GM18861 (cell line): ENCODE measurements at regions not wholly inside any gene's neighbourhood (a gene's known extent, or its start where the extent isn't known, plus 50 kb on each side); places are given as distances from the start of the nearest gene placed in this dataset.
"Not testable (repeated sequence)": the region's sequence is repeated elsewhere in the genome, so short reads cannot be mapped to it uniquely, and the experiment has no call there.

ENCODE experiments used
- ATAC-seq: cut with Tn5 transposase; IDR thresholded peaks from one replicate; pipeline ENCODE4 v1.9.1; 2021; ENCODE audit not compliant: unreplicated experiment

DNA sequence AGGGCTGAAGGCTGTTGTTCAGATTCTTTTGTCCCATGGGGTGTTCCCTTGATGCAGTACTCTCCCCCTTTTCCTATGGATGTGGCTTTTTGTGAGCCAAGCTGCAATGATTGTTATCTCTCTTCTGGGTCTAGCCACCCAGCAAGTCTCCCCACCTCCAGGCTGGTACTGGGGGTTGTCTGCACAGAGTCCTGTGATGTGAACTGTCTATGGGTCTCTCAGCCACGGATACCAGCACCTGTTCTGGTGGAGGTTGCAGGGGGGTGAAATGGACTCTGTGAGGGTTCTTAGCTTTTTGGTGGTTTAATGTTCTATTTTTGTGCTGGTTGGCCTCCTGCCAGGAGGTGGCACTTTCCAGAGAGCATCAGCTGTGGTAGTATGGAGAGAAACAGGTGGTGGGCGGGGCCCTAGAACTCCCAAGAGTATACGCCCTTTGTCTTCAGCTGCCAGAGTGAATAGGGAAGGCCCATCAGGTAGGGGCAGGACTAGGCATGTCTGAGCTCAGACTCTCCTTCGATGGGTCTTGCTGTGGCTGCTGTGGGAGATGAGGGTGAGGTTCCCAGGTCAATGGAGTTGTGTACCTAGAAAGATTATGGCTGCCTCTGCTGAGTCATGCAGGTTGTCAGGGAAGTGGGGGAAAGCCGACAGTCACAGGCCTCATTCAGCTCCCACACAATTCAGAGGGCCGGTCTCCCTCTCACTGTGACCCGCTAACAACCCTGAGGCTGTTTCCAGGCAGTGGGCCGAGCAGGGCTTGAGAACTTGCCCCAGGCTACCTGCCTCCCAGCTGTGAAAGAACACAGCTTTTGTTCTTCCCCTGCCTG, 87.4 kb downstream of the DLEU7 start:
- not testable (repeated sequence) for ATAC-seq

DNA sequence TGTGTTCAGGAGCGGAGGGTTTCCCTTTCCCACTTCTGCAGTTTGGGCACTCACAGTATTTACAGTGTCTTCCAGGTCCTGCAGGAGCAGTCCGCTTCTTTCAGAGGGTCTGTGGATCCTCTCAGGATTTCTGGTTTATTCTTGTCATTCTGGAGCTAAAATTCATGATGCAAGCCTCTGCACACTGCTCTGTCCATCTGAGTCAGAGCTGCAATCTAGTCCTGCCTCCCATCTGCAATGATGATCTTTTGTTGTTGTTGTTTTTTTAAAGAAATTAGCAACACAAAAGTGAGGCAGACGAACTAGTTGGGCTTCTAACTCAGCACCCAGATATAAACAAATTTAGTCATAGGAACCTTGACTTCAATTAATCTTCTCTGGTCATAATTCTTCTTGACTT, 86.5 kb downstream of the DLEU7 start:
- ATAC-seq: no peak

DNA sequence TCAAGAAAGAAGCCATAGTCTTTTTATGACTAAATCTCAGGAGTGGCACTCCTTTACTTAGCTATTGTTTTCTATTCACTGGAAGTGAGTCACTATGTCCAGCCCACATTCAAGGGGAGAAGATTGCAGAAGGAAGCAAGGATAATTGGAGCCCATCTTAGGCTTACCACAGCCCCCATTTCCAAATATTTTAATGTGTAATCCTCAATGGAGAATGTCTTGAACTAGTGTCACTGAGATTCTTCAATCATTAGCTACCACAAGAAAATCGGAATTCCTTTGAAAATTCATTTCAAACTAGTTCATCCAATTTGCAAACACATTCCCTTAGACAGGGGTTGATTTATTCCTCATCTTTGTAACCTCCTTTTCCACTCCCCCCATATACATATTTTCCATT, 84.7 kb downstream of the DLEU7 start:
- no peak for ATAC-seq

DNA sequence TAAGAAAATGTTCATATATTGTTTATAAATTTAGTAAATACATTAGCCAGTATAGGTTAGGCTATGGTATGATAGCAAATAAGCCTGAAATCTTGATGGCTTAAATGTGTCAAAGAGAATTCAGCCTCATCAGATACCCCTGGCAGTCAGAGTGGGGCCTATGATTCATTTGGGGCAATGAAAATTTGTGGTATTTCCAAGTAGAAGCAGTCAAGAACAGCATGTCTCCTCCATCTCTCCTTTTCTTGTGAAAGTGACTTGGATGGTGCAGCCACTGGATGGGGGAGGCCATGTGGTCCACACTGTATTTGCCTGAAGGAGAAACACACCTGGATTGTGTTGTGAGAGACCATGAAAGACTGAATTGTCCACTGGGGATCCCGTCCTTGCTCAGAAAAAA, 82.7 kb downstream of the DLEU7 start:
- ATAC-seq: no peak

DNA sequence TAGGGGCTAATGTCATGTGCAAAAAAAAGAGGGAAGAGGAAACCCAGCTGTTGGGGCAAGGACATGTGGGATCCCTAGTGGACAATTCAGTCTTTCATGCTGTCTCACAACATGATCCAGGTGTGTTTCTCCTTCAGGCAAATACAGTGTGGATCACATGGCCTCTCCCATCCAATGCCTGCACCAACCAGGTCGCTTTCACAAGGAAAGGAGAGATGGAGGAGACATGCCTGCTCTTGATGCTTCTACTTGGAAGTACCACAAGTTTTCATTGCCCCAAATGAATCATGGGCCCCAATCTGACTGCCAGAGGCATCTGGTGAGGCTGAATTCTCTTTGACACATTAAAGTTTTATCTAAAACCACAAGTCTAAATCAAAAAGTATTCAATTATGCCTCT, 82.1 kb downstream of the DLEU7 start:
- no peak for ATAC-seq

DNA sequence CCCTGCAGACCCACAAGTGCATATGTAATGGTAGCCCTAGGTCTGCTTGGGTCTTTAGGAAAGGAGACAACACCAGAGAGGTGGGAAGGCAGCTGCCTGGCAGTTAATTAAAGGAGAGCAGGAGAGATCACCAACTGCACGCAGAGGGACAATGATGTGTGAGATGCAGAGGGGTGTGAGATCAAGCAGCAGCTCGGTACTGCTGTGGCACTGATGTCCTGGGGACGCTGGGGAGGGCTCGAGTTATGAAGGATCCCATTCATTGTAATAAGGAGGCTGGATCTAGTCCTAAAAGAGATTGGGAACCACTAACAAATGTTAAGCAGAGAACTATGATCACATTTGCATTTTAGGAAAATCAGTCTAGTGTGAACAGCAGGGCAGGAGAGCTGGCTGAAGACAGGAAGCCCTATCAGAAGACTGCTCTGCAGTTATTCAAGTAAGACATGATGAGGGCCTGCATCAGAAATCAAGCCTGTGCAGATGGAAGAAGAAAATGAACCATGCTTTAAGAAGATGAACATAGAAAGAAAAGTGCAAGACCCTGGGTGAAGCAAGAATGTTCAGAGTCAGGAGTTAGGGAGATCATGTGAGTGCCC, 80.4 kb downstream of the DLEU7 start:
- no peak for ATAC-seq

DNA sequence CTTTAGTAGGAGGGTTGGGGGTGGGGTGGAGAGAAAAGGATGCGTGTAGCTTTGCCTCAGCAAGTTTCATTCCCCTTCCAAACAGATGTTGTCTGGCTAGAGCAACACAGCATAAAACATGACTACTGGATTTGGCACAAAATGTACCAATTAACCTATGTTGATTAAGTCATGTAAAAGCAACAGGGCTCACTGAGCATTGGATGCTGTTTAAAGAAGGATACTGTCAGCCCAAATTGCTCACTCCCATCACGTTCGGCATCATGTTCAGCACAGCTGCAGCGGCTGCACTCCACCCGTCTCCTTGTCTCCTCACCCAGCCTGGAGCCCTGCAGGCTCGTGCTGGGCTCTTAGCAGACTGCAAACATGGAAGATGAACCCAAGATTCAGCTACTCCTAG, 77.5 kb downstream of the DLEU7 start:
- no peak for ATAC-seq

DNA sequence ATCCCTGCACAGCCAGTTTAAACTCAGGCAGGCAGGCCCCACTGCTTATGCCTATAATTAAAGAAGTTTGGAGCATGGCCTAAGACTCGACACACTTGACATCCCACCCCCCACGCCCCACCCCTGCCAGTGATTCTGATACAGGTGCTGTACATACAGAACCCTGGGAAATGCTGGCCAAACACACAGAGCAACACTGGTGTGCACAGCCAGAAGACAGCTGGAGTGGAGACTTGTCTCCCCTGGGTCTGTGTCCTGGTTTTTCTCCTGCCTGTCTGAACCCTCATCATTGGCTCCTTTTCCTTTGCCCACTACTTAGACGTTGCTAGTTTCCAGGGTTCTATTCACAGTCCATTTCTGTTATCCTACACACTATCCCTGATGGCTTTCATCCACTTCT, 76.8 kb downstream of the DLEU7 start:
- no peak for ATAC-seq

DNA sequence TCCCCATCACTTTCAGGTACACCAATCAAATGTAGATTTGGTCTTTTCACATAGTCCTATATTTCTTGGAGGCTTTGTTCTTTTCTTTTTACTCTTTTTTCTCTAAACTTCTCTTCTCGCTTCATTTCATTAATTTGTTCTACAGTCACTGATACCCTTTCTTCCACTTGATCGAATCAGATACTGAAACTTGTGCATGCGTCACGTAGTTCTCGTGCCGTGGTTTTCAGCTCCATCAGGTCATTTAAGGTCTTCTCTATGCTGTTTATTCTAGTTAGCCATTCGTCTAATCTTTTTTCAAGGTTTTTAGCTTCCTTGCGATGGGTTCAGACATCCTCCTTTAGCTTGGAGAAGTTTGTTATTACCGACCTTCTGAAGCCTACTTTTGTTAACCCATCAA, 70.6 kb downstream of the DLEU7 start:
- not testable (repeated sequence) for ATAC-seq
